Hepatocyte (in vitro differentiated cells): ENCODE measurements at regions not wholly inside any gene's neighbourhood (a gene's known extent, or its start where the extent isn't known, plus 50 kb on each side); places are given as distances from the start of the nearest gene placed in this dataset.

Experiments
- DNase-seq: peaks from one replicate; pipeline ENCODE4 v3.0.0-alpha.2; 2016; ENCODE audit warnings: low spot score
- H2AFZ ChIP-seq: fragments of 200-600 bp; sonication (generic); 2 replicates; pipeline ENCODE4 v1.6.0; 2016; ENCODE audit warnings: antibody characterized with exemption, mild to moderate bottlenecking
- H3K27ac ChIP-seq: fragments of 200-600 bp; sonication (generic); 2 replicates; pipeline ENCODE4 v1.5.1; 2016; ENCODE audit warnings: mild to moderate bottlenecking
- H3K27me3 ChIP-seq: fragments of 200-600 bp; sonication (generic); 2 replicates; pipeline ENCODE4 v1.6.1; 2016
- H3K36me3 ChIP-seq: fragments of 200-600 bp; sonication (generic); replicated peaks from 2 replicates; pipeline ENCODE4 v1.5.1; 2016; ENCODE audit warnings: low read depth; ENCODE audit not compliant: insufficient read depth
- H3K4me1 ChIP-seq: fragments of 200-600 bp; sonication (generic); 2 replicates; pipeline ENCODE4 v1.5.1; 2016; ENCODE audit warnings: mild to moderate bottlenecking, moderate library complexity; ENCODE audit not compliant: insufficient read depth
- H3K4me2 ChIP-seq: fragments of 200-600 bp; sonication (generic); 2 replicates; pipeline ENCODE4 v1.6.0; 2016
- H3K4me3 ChIP-seq: fragments of 200-600 bp; sonication (generic); 2 replicates; pipeline ENCODE4 v1.5.1; 2016; ENCODE audit warnings: mild to moderate bottlenecking
- H3K79me2 ChIP-seq: fragments of 200-600 bp; sonication (generic); 2 replicates; pipeline ENCODE4 v1.6.0; 2017; ENCODE audit warnings: mild to moderate bottlenecking
- H3K9me2 ChIP-seq: fragments of 200-600 bp; sonication (generic); replicated peaks from 2 replicates; pipeline ENCODE4 v1.6.0; 2017; ENCODE audit warnings: mild to moderate bottlenecking; ENCODE audit not compliant: insufficient read depth
- H3K9me3 ChIP-seq: fragments of 200-600 bp; sonication (generic); 2 replicates; pipeline ENCODE4 v1.5.1; 2016; ENCODE audit warnings: low read depth, mild to moderate bottlenecking
- H4K20me1 ChIP-seq: fragments of 200-600 bp; sonication (generic); 2 replicates; pipeline ENCODE4 v1.6.0; 2016; ENCODE audit warnings: mild to moderate bottlenecking; ENCODE audit not compliant: insufficient read depth, poor library complexity, severe bottlenecking
- CTCF ChIP-seq: fragments of 200-600 bp; sonication (generic); IDR thresholded peaks from 2 replicates; pipeline ENCODE4 v1.5.1; 2016; ENCODE audit warnings: antibody characterized with exemption, mild to moderate bottlenecking; ENCODE audit not compliant: poor library complexity
- EZH2 ChIP-seq: fragments of 200-600 bp; sonication (generic); IDR thresholded peaks from 2 replicates; pipeline ENCODE4 v1.6.1; 2016; ENCODE audit warnings: antibody characterized with exemption, mild to moderate bottlenecking, borderline replicate concordance
- EZH2phosphoT487 ChIP-seq: fragments of 200-600 bp; sonication (generic); IDR thresholded peaks from one replicate; pipeline ENCODE4 v1.6.1; 2018; ENCODE audit warnings: antibody characterized with exemption, mild to moderate bottlenecking, low read depth, moderate library complexity; ENCODE audit not compliant: unreplicated experiment, severe bottlenecking
- WGBS: methylation state at CpG from one replicate; pipeline ENCODE4 v1.1.6; 2016; ENCODE audit warnings: low lambda C conversion rate; ENCODE audit errors: missing lambda C conversion rate; 5-methylcytosine and 5-hydroxymethylcytosine counted together

- H4K20me1 ChIP-seq, result no peaks in the 10 kb centered on the region
- no peak overlapping the region for H3K27ac ChIP-seq
- DNase-seq, result no peak
- no peaks in the 10 kb centered on the region for H3K79me2 ChIP-seq
- TF ChIP-seq EZH2, result no peak
- no peak for TF ChIP-seq CTCF
- TF ChIP-seq EZH2phosphoT487, result no peak
- H3K36me3 ChIP-seq, result no peaks in the 10 kb centered on the region
- H3K9me3 ChIP-seq, result no peaks in the 10 kb centered on the region
- no peak overlapping the region for H2AFZ ChIP-seq
- no peaks in the 10 kb centered on the region for H3K9me2 ChIP-seq
- no peaks in the 10 kb centered on the region for H3K27me3 ChIP-seq
- H3K4me2 ChIP-seq, result no peak overlapping the region
- WGBS, result 95% methylated on average over 3 of the region's 3 CpGs
- no peak overlapping the region for H3K4me3 ChIP-seq
- no peaks in the 10 kb centered on the region for H3K4me1 ChIP-seq
These were observed 94.6 kb downstream of the BANF2 start for GRCh38 chr20:17794400-17794799.

GRCh38 chr20:17793986-17794385 lies 94.2 kb downstream of the BANF2 start:
- WGBS, result 94% methylated on average over 2 of the region's 2 CpGs
- H3K79me2 ChIP-seq, result no peaks in the 10 kb centered on the region
- DNase-seq, result no peak
- no peaks in the 10 kb centered on the region for H4K20me1 ChIP-seq
- no peaks in the 10 kb centered on the region for H3K4me1 ChIP-seq
- H2AFZ ChIP-seq, result no peak overlapping the region
- TF ChIP-seq EZH2phosphoT487, result no peak
- TF ChIP-seq EZH2, result no peak
- no peak for TF ChIP-seq CTCF
- no peaks in the 10 kb centered on the region for H3K9me3 ChIP-seq
- no peak overlapping the region for H3K4me2 ChIP-seq
- H3K4me3 ChIP-seq, result no peak overlapping the region
- H3K27me3 ChIP-seq, result no peaks in the 10 kb centered on the region
- H3K9me2 ChIP-seq, result no peaks in the 10 kb centered on the region
- H3K27ac ChIP-seq, result no peak overlapping the region
- H3K36me3 ChIP-seq, result no peaks in the 10 kb centered on the region

GRCh38 chr20:17790296-17790695 lies 90.5 kb downstream of the BANF2 start:
- Histone ChIP-seq H3K27me3 (no peaks in the 10 kb centered on the region), H3K9me3 (no peaks in the 10 kb centered on the region), H3K79me2 (no peaks in the 10 kb centered on the region), H3K4me1 (no peaks in the 10 kb centered on the region), H3K9me2 (no peaks in the 10 kb centered on the region), H3K4me3 (no peak overlapping the region), H3K27ac (no peak overlapping the region), H3K36me3 (no peaks in the 10 kb centered on the region), H4K20me1 (no peaks in the 10 kb centered on the region), H3K4me2 (no peak overlapping the region), H2AFZ (no peak overlapping the region)
- WGBS, result 72% methylated on average over 4 of the region's 4 CpGs
- DNase-seq, result no peak
- no peak for TF ChIP-seq EZH2
- no peak for TF ChIP-seq CTCF

GRCh38 chr20:17787816-17788215 lies 88.0 kb downstream of the BANF2 start:
- TF ChIP-seq EZH2, result no peak
- no peak for TF ChIP-seq EZH2phosphoT487
- TF ChIP-seq CTCF, result no peak
- Histone ChIP-seq H3K27ac (no peak overlapping the region), H3K79me2 (no peaks in the 10 kb centered on the region), H3K9me3 (no peaks in the 10 kb centered on the region), H2AFZ (no peak overlapping the region), H3K4me2 (no peak overlapping the region), H3K27me3 (no peaks in the 10 kb centered on the region), H3K36me3 (no peaks in the 10 kb centered on the region), H3K9me2 (no peaks in the 10 kb centered on the region), H3K4me3 (no peak overlapping the region), H3K4me1 (no peaks in the 10 kb centered on the region), H4K20me1 (no peaks in the 10 kb centered on the region)
- DNase-seq, result no peak
- WGBS, result 87% methylated on average over 1 of the region's 1 CpG
